Smooth muscle cell (in vitro differentiated cells): ENCODE measurements at regions not wholly inside any gene's neighbourhood (a gene's known extent, or its start where the extent isn't known, plus 50 kb on each side); places are given as distances from the start of the nearest gene placed in this dataset.

ENCODE experiments used
- DNase-seq: peaks from one replicate; lab custom pipeline; 2025; ENCODE audit not compliant: unreplicated experiment; lab: John Stamatoyannopoulos, UW
- H2AFZ ChIP-seq: fragments of 200-600 bp; sonication (generic); 2 replicates; pipeline ENCODE4 v1.6.0; 2016; ENCODE audit warnings: antibody characterized with exemption, low read depth, mild to moderate bottlenecking
- H3F3A ChIP-seq: fragments of 200-600 bp; sonication (generic); 2 replicates; pipeline ENCODE4 v1.6.0; 2017; ENCODE audit warnings: antibody characterized with exemption, low read depth
- H3K27ac ChIP-seq: fragments of 200-600 bp; sonication (generic); 2 replicates; pipeline ENCODE4 v1.5.1; 2016; ENCODE audit warnings: low read depth, mild to moderate bottlenecking
- H3K27me3 ChIP-seq: fragments of 200-600 bp; sonication (generic); 2 replicates; pipeline ENCODE4 v1.6.1; 2016; ENCODE audit warnings: low read depth, mild to moderate bottlenecking
- H3K36me3 ChIP-seq: fragments of 200-600 bp; sonication (generic); 2 replicates; pipeline ENCODE4 v1.5.1; 2016; ENCODE audit warnings: low read depth
- H3K4me1 ChIP-seq: fragments of 200-600 bp; sonication (generic); 2 replicates; pipeline ENCODE4 v1.5.1; 2016; ENCODE audit warnings: low read depth
- H3K4me2 ChIP-seq: fragments of 200-600 bp; sonication (generic); 2 replicates; pipeline ENCODE4 v1.6.0; 2016; ENCODE audit warnings: mild to moderate bottlenecking
- H3K4me3 ChIP-seq: fragments of 200-600 bp; sonication (generic); 2 replicates; pipeline ENCODE4 v1.5.1; 2016; ENCODE audit warnings: mild to moderate bottlenecking
- H3K79me2 ChIP-seq: fragments of 200-600 bp; sonication (generic); 2 replicates; pipeline ENCODE4 v1.6.0; 2016; ENCODE audit warnings: low read depth, mild to moderate bottlenecking
- H3K9ac ChIP-seq: fragments of 200-600 bp; sonication (generic); 2 replicates; pipeline ENCODE4 v1.6.0; 2016; ENCODE audit warnings: low read depth
- H3K9me3 ChIP-seq: fragments of 200-600 bp; sonication (generic); replicated peaks from 2 replicates; pipeline ENCODE4 v1.5.1; 2016; ENCODE audit warnings: low read depth
- H4K20me1 ChIP-seq: fragments of 200-600 bp; sonication (generic); 2 replicates; pipeline ENCODE4 v1.6.0; 2016; ENCODE audit warnings: low read depth
- WGBS: methylation state at CpG from one replicate; pipeline ENCODE4 v1.1.7; 2016; ENCODE audit warnings: low lambda C conversion rate; 5-methylcytosine and 5-hydroxymethylcytosine counted together
- TF ChIP-seq, protein P1 (sequence below): fragments of 200-600 bp; sonication (generic); IDR thresholded peaks from 2 replicates; pipeline ENCODE4 v1.5.1; 2017; ENCODE audit warnings: borderline replicate concordance, mild to moderate bottlenecking, antibody characterized with exemption; ENCODE audit not compliant: insufficient read depth, poor library complexity, severe bottlenecking

DNA sequence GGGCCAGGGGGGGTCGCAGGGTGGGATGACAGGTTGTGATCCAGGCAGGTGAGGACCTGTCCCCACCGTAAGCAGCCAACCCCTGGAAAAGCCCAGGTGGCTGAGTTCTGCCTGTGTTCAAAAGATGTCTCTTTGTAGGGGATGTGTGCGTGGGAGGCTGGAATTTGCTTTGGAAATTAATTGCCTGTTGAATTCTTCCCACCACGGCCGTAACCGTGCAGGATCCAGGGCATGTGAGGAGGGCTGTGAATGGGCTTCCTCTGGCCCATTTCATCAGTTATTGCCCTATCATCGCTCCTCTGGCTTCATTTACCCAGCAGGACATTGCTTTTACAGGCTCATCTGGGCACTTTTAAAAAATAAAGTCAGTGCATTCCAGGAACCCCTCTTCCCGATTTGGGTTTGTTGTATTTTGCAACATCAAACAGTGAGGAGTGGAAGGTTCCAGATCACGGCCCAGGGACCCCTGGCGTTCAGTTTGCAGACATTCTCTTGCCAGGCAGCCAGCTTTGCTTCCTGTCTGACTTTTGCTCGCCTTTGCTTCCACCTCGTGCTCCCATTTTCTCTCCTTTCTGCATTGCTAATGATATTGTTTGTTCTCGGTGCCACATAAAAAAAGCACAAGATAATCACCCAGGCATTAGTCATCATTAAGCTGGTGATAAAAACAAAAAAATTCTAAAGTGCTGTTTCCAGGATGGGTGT is 1306.6 kb downstream of the BRD1 start:
- Histone ChIP-seq H3K4me3 (no peak overlapping the region), H2AFZ (no peak overlapping the region), H3K4me2 (no peak overlapping the region), H3F3A (no peaks in the 10 kb centered on the region), H3K4me1 (no peaks in the 10 kb centered on the region), H4K20me1 (no peaks in the 10 kb centered on the region), H3K27ac (no peak overlapping the region), H3K79me2 (no peaks in the 10 kb centered on the region), H3K27me3 (no peaks in the 10 kb centered on the region), H3K9ac (no peak overlapping the region), H3K36me3 (no peaks in the 10 kb centered on the region), H3K9me3 (no peaks in the 10 kb centered on the region)
- WGBS: 80% methylated on average over 13 of the region's 13 CpGs
- TF ChIP-seq, protein P1, sequence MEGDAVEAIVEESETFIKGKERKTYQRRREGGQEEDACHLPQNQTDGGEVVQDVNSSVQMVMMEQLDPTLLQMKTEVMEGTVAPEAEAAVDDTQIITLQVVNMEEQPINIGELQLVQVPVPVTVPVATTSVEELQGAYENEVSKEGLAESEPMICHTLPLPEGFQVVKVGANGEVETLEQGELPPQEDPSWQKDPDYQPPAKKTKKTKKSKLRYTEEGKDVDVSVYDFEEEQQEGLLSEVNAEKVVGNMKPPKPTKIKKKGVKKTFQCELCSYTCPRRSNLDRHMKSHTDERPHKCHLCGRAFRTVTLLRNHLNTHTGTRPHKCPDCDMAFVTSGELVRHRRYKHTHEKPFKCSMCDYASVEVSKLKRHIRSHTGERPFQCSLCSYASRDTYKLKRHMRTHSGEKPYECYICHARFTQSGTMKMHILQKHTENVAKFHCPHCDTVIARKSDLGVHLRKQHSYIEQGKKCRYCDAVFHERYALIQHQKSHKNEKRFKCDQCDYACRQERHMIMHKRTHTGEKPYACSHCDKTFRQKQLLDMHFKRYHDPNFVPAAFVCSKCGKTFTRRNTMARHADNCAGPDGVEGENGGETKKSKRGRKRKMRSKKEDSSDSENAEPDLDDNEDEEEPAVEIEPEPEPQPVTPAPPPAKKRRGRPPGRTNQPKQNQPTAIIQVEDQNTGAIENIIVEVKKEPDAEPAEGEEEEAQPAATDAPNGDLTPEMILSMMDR: no peak
- no peak for DNase-seq

DNA sequence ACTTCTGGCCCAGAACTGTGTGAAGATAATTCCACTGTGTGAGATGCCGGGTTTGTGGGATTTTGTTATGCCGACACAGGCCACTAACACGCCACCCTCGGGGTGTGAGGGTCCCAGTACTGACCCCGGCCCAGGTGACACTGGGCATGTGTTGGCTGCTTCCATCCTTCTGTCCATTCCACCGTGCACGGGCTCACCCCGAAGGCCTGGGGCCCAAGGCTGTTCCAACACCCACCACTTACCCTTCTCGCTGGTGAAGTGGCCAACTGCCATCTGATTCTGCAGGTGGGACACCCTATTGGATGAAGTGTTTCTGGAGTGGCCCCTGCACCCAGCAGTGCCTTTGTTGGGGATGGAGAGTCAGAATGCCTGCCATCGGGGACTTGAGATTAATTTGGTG is 1307.5 kb downstream of the BRD1 start:
- TF ChIP-seq, protein P1: no peak
- no peak overlapping the region for H3K4me3 ChIP-seq
- H3K27me3 ChIP-seq: no peaks in the 10 kb centered on the region
- WGBS: 97% methylated on average over 10 of the region's 10 CpGs
- H3K9ac ChIP-seq: no peak overlapping the region
- H3K4me1 ChIP-seq: no peaks in the 10 kb centered on the region
- H3K79me2 ChIP-seq: no peaks in the 10 kb centered on the region
- no peak overlapping the region for H2AFZ ChIP-seq
- H3K9me3 ChIP-seq: no peaks in the 10 kb centered on the region
- H3K4me2 ChIP-seq: no peak overlapping the region
- H3F3A ChIP-seq: no peaks in the 10 kb centered on the region
- no peaks in the 10 kb centered on the region for H3K36me3 ChIP-seq
- no peak overlapping the region for H3K27ac ChIP-seq
- H4K20me1 ChIP-seq: no peaks in the 10 kb centered on the region
- no peak for DNase-seq

DNA sequence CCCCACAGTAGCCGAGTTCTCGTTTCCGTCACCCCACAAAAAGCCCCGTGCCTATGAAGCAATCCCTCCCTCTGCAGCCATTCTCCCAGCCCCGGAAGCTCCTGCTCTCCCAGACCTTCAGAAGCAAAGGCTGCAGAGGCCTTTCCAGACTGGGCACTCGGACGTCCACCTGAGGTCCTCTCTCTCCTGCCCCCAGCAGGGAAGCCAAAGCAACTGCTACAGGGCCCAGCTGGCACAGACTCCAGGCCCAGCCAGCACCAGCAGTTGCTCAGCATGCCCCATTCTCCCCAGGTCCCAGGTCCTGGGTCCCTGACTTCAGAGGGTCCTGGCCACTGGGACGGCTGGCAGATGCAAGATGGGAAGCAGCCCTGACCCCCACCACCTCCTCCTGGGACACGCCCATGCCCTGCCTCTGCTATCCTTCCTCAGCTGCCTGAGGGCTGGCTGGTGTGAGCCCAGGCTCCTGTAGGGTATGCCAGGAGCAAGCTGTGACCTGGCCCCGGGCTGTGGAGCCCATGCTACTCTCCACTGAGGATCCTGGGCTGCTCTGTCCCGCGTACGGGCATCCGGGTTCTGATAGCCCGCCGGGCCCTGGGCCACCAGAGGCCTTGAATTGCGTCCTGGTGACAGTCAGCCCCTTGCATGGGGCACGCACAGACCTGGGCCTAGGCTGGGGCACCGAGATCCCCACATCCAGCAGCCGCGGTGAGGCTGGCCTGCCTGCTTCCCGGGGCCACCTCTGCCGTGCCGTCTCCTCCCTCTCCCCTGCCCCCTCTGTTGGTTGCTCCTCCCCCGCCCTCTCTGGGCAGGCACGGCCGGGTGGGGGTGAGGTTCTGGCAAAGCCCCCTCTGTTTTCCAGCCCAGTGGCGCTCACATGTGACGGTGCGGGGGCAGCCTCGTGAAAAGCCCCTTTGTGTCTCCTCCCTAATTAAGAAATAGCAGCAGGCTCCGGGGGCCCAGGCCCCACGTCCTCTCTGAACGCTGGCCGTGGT is 1310.3 kb downstream of the BRD1 start:
- no peaks in the 10 kb centered on the region for H3K79me2 ChIP-seq
- no peak overlapping the region for H3K4me2 ChIP-seq
- no peaks in the 10 kb centered on the region for H3K9me3 ChIP-seq
- no peaks in the 10 kb centered on the region for H3F3A ChIP-seq
- H3K9ac ChIP-seq: no peak overlapping the region
- no peak overlapping the region for H2AFZ ChIP-seq
- 88% methylated on average over 31 of the region's 35 CpGs for WGBS
- no peaks in the 10 kb centered on the region for H3K36me3 ChIP-seq
- H3K4me3 ChIP-seq: no peak overlapping the region
- no peaks in the 10 kb centered on the region for H3K4me1 ChIP-seq
- no peaks in the 10 kb centered on the region for H4K20me1 ChIP-seq
- TF ChIP-seq, protein P1: no peak
- no peak overlapping the region for H3K27ac ChIP-seq
- no peak for DNase-seq
- no peaks in the 10 kb centered on the region for H3K27me3 ChIP-seq
